Tibial nerve (tissue), 4 donors: ENCODE measurements at regions not wholly inside any gene's neighbourhood (a gene's known extent, or its start where the extent isn't known, plus 50 kb on each side); places are given as distances from the start of the nearest gene placed in this dataset.

Experiments
- CTCF ChIP-seq, 5 experiments: fragments of 200-600 bp in 3 of 5; fragments of 450-650 bp in 2 of 5; sonication (generic) in 3 of 5; IDR thresholded peaks; one replicate each; pipeline ENCODE4 v1.5.1; 2016 to 2019; ENCODE audit warnings: antibody characterized with exemption in 5 of 5, mild to moderate bottlenecking in 3 of 5, moderate library complexity in 2 of 5
- EP300 ChIP-seq, 2 donors: sonication (generic); formaldehyde crosslinking; IDR thresholded peaks; one replicate each; pipeline ENCODE4 v1.6.1; 2017; ENCODE audit warnings: antibody characterized with exemption in 2 of 2, mild to moderate bottlenecking in 1 of 2
- POLR2A ChIP-seq, 2 donors: fragments of 450-650 bp; IDR thresholded peaks; one replicate each; pipeline ENCODE4 v1.6.1; 2017; ENCODE audit warnings: antibody characterized with exemption in 2 of 2, mild to moderate bottlenecking in 2 of 2, moderate library complexity in 2 of 2

- TF ChIP-seq POLR2A (IDR thresholded peaks at IDR 0.05) (no peak), EP300 (IDR thresholded peaks at IDR 0.05) (no peak), CTCF (IDR thresholded peaks at IDR 0.05) (no peak)
These were observed 185.9 kb downstream of the SEC14L1 start for GRCh38 chr17:77326636-77327035.
